ENCODE measurements at regions not wholly inside any gene's neighbourhood (a gene's known extent, or its start where the extent isn't known, plus 50 kb on each side); places are given as distances from the start of the nearest gene placed in this dataset.

GRCh38 chr1:4969556-4970129, 315.2 kb downstream of the AJAP1 start:
- no peaks in the 10 kb centered on the region for H3K27me3 ChIP-seq (ENCODE audit: insufficient read depth, low read depth, low read length)
- no peak overlapping the region for H3K27ac ChIP-seq (ENCODE audit: low read length)
- H4K20me1 ChIP-seq (ENCODE audit: insufficient read depth), result no peaks in the 10 kb centered on the region
- H2AFZ ChIP-seq (ENCODE audit: low read depth, low read length), result no peak overlapping the region
- no peak overlapping the region for H3K4me3 ChIP-seq (ENCODE audit: low read length)
- no peaks in the 10 kb centered on the region for H3K9me3 ChIP-seq (ENCODE audit: low read length)
- no peaks in the 10 kb centered on the region for H3F3A ChIP-seq (ENCODE audit: insufficient read depth, low read length, poor library complexity, severe bottlenecking)
- no peaks in the 10 kb centered on the region for H3K36me3 ChIP-seq (ENCODE audit: insufficient read depth, low read length)
- no peak overlapping the region for H3K4me2 ChIP-seq (ENCODE audit: low read length)
- H3K9ac ChIP-seq (ENCODE audit: low read length), result no peak overlapping the region
- H3K9me2 ChIP-seq (ENCODE audit: insufficient read depth, low read length), result no peaks in the 10 kb centered on the region
- no peaks in the 10 kb centered on the region for H3K79me2 ChIP-seq (replicated peaks; ENCODE audit: insufficient read depth, low read length)
- no peak for TF ChIP-seq RAD21 (conservative IDR thresholded peaks at IDR 0.05)
- no peak for TF ChIP-seq EP300 (conservative IDR thresholded peaks at IDR 0.05; ENCODE audit: poor library complexity, severe bottlenecking)
- TF ChIP-seq MXI1 (conservative IDR thresholded peaks at IDR 0.05; ENCODE audit: poor library complexity, severe bottlenecking), result no peak
- TF ChIP-seq SMC3 (conservative IDR thresholded peaks at IDR 0.05; ENCODE audit: poor library complexity), result no peak

DNA sequence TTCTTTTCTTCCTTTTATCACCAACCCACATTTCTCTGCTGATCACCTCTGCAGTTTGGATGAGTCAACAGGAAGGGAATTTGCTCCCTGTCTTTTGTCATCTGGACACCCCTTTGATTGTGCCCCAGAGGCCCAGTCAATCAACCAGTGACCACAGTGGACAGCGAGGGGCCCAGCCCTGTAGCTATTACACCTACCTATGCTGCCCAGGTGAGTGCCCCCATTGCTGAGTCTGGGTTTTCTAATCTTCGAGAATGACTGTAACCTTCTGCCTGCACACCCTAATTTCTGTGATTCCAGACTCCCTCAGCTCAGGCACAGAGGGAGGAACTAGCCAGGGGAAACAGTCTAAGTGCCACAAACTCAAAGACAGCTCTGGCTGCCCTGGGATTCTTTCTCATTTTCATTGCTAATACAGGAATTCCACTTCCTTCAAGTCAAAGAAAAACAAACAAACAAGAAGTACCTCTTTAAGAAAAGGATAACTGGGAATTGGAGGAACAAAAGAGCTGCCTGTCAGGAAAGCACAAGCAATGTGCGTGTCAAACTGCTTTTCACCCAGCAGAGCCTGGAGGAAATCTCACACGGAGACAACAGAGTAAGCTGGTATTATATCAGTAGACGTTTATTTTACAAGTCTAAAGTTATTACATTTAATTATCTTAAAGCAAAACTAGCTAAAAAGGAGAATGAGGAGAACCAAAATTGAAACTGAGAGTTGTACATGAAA, 311.1 kb downstream of the AJAP1 start:
- Histone ChIP-seq H3K9ac (ENCODE audit: low read length) (no peak overlapping the region), H3K27me3 (ENCODE audit: insufficient read depth, low read depth, low read length) (no peaks in the 10 kb centered on the region), H3K4me3 (ENCODE audit: low read length) (no peak overlapping the region), H3K79me2 (replicated peaks; ENCODE audit: insufficient read depth, low read length) (no peaks in the 10 kb centered on the region), H3K4me2 (ENCODE audit: low read length) (no peak overlapping the region), H4K20me1 (ENCODE audit: insufficient read depth) (no peaks in the 10 kb centered on the region), H3K27ac (ENCODE audit: low read length) (no peak overlapping the region), H3F3A (ENCODE audit: insufficient read depth, low read length, poor library complexity, severe bottlenecking) (no peaks in the 10 kb centered on the region), H3K9me2 (ENCODE audit: insufficient read depth, low read length) (no peaks in the 10 kb centered on the region), H2AFZ (ENCODE audit: low read depth, low read length) (no peak overlapping the region), H3K36me3 (ENCODE audit: insufficient read depth, low read length) (no peaks in the 10 kb centered on the region), H3K9me3 (ENCODE audit: low read length) (no peaks in the 10 kb centered on the region)
- TF ChIP-seq EZH2 (IDR thresholded peaks at IDR 0.05; ENCODE audit: borderline replicate concordance, insufficient read depth, low read length, poor library complexity, severe bottlenecking), result no peak
- TF ChIP-seq, protein P1, sequence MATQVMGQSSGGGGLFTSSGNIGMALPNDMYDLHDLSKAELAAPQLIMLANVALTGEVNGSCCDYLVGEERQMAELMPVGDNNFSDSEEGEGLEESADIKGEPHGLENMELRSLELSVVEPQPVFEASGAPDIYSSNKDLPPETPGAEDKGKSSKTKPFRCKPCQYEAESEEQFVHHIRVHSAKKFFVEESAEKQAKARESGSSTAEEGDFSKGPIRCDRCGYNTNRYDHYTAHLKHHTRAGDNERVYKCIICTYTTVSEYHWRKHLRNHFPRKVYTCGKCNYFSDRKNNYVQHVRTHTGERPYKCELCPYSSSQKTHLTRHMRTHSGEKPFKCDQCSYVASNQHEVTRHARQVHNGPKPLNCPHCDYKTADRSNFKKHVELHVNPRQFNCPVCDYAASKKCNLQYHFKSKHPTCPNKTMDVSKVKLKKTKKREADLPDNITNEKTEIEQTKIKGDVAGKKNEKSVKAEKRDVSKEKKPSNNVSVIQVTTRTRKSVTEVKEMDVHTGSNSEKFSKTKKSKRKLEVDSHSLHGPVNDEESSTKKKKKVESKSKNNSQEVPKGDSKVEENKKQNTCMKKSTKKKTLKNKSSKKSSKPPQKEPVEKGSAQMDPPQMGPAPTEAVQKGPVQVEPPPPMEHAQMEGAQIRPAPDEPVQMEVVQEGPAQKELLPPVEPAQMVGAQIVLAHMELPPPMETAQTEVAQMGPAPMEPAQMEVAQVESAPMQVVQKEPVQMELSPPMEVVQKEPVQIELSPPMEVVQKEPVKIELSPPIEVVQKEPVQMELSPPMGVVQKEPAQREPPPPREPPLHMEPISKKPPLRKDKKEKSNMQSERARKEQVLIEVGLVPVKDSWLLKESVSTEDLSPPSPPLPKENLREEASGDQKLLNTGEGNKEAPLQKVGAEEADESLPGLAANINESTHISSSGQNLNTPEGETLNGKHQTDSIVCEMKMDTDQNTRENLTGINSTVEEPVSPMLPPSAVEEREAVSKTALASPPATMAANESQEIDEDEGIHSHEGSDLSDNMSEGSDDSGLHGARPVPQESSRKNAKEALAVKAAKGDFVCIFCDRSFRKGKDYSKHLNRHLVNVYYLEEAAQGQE (IDR thresholded peaks at IDR 0.05; ENCODE audit: borderline replicate concordance), result peak; percentile 36

DNA sequence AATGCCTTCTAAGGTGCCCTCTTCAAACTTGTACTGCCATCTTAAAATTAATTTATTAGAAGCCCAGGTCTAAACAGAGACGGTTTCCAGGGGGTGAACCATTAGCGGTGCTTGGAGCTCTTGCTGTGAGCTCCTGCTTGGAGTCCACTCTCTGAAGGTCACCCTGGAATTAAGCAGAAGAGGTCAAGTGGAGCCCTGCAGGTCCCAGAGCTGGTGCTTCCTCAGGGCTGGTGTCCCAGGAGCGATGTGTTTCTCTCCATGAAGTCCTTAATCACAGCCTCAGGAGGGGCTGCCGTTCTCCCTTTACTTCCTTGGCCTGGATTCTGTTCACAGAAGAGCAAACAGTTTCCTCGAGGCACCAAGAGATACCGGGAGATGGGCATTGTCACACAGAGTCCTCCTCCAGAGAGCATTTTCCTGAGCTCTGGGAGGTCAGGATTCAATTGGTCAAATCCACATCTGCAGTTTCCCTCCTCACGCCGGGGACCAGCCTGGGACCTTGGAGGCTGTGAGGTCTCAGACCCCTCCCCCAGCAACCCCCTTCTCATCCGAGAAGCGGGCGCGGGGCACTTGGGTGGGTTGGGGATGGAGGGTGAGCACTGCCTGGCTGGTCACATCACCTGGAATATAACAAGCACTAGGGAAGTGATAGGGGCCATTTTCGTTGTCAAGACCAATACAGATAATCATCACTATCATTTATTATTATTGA, 310.4 kb downstream of the AJAP1 start:
- H3K4me3 ChIP-seq (ENCODE audit: low read length), result no peak overlapping the region
- no peaks in the 10 kb centered on the region for H3K79me2 ChIP-seq (replicated peaks; ENCODE audit: insufficient read depth, low read length)
- TF ChIP-seq EZH2 (IDR thresholded peaks at IDR 0.05; ENCODE audit: borderline replicate concordance, insufficient read depth, low read length, poor library complexity, severe bottlenecking) (no peak), MXI1 (conservative IDR thresholded peaks at IDR 0.05; ENCODE audit: poor library complexity, severe bottlenecking) (no peak), CTCF (IDR thresholded peaks at IDR 0.05; ENCODE audit: poor library complexity, severe bottlenecking) (no peak), EP300 (conservative IDR thresholded peaks at IDR 0.05; ENCODE audit: poor library complexity, severe bottlenecking) (no peak), POLR2AphosphoS5 (IDR thresholded peaks at IDR 0.05) (no peak), TAF1 (IDR thresholded peaks at IDR 0.05; ENCODE audit: low read depth) (no peak), RAD21 (conservative IDR thresholded peaks at IDR 0.05) (no peak)
- TF ChIP-seq, protein P1 (IDR thresholded peaks at IDR 0.05; ENCODE audit: borderline replicate concordance), result no peak
- no peaks in the 10 kb centered on the region for H4K20me1 ChIP-seq (ENCODE audit: insufficient read depth)
- H3K9ac ChIP-seq (ENCODE audit: low read length), result no peak overlapping the region
- H2AFZ ChIP-seq (ENCODE audit: low read depth, low read length), result no peak overlapping the region
- H3F3A ChIP-seq (ENCODE audit: insufficient read depth, low read length, poor library complexity, severe bottlenecking), result no peaks in the 10 kb centered on the region
- H3K27ac ChIP-seq (ENCODE audit: low read length), result no peak overlapping the region
- H3K9me3 ChIP-seq (ENCODE audit: low read length), result no peaks in the 10 kb centered on the region
- H3K4me2 ChIP-seq (ENCODE audit: low read length), result no peak overlapping the region
- no peaks in the 10 kb centered on the region for H3K36me3 ChIP-seq (ENCODE audit: insufficient read depth, low read length)
- H3K9me2 ChIP-seq (ENCODE audit: insufficient read depth, low read length), result no peaks in the 10 kb centered on the region
- H3K27me3 ChIP-seq (ENCODE audit: insufficient read depth, low read depth, low read length), result no peaks in the 10 kb centered on the region
